GM04504 (cell line): ENCODE measurements at regions not wholly inside any gene's neighbourhood (a gene's known extent, or its start where the extent isn't known, plus 50 kb on each side); places are given as distances from the start of the nearest gene placed in this dataset.

Source experiments
- DNase-seq: peaks from one replicate; pipeline ENCODE4 v3.0.0-alpha.2; 2012; ENCODE audit warnings: low read depth

- DNase-seq, result no peak
These were observed 180.9 kb upstream of the GRIK2 start for GRCh38 chr6:101212640-101213039.

GRCh38 chr6:101222007-101222406 is 171.5 kb upstream of the GRIK2 start:
- DNase-seq, result no peak

- DNase-seq, result no peak
These were observed 168.8 kb upstream of the GRIK2 start for GRCh38 chr6:101224751-101225150.

GRCh38 chr6:101226677-101227135 is 166.8 kb upstream of the GRIK2 start:
- peak; percentile 8 for DNase-seq

GRCh38 chr6:101230866-101231265 is 162.6 kb upstream of the GRIK2 start:
- no peak for DNase-seq

GRCh38 chr6:101231606-101232235 is 161.8 kb upstream of the GRIK2 start:
- DNase-seq, result no peak

- DNase-seq, result no peak
These were observed 160.5 kb upstream of the GRIK2 start for GRCh38 chr6:101232961-101233360.

- no peak for DNase-seq
These were observed 156.8 kb upstream of the GRIK2 start for GRCh38 chr6:101236709-101237108.

GRCh38 chr6:101241442-101241841 is 152.1 kb upstream of the GRIK2 start:
- DNase-seq, result no peak

- no peak for DNase-seq
These were observed 144.0 kb upstream of the GRIK2 start for GRCh38 chr6:101249470-101249869.

GRCh38 chr6:101257163-101257562 is 136.3 kb upstream of the GRIK2 start:
- no peak for DNase-seq

GRCh38 chr6:101259505-101259904 is 134.0 kb upstream of the GRIK2 start:
- no peak for DNase-seq

- no peak for DNase-seq
These were observed 129.9 kb upstream of the GRIK2 start for GRCh38 chr6:101263596-101263995.

GRCh38 chr6:101266063-101266462 is 127.4 kb upstream of the GRIK2 start:
- DNase-seq, result no peak

GRCh38 chr6:101268541-101268940 is 125.0 kb upstream of the GRIK2 start:
- no peak for DNase-seq

- no peak for DNase-seq
These were observed 118.3 kb upstream of the GRIK2 start for GRCh38 chr6:101275251-101275650.

- no peak for DNase-seq
These were observed 117.4 kb upstream of the GRIK2 start for GRCh38 chr6:101276066-101276465.

GRCh38 chr6:101279410-101279809 is 114.1 kb upstream of the GRIK2 start:
- DNase-seq, result no peak

GRCh38 chr6:101281266-101281665 is 112.2 kb upstream of the GRIK2 start:
- DNase-seq, result no peak

GRCh38 chr6:101284131-101284530 is 109.4 kb upstream of the GRIK2 start:
- no peak for DNase-seq

- no peak for DNase-seq
These were observed 107.4 kb upstream of the GRIK2 start for GRCh38 chr6:101286146-101286545.

GRCh38 chr6:101290346-101290745 is 103.2 kb upstream of the GRIK2 start:
- peak; percentile 39 for DNase-seq

- DNase-seq, result no peak
These were observed 99.4 kb upstream of the GRIK2 start for GRCh38 chr6:101294051-101294638.

GRCh38 chr6:101294676-101295075 is 98.8 kb upstream of the GRIK2 start:
- no peak for DNase-seq
